A673 (cell line): ENCODE measurements at regions not wholly inside any gene's neighbourhood (a gene's known extent, or its start where the extent isn't known, plus 50 kb on each side); places are given as distances from the start of the nearest gene placed in this dataset.

Experiments used
- BruUV-seq: library from RNA; stranded (reverse); fragments of 400-500 nt; replicated peaks from 2 replicates; lab custom pipeline; 2021; lab: Mats Ljungman, UMichigan
- CTCF ChIA-PET: fragments of 300-600 bp; sonication (Branson Sonifier 250); formaldehyde crosslinking; loops from one replicate; lab custom pipeline; 2022; ENCODE audit warnings: antibody characterized with exemption; lab: Charles Lee
- POLR2A ChIA-PET: fragments of 300-600 bp; sonication (Branson Sonifier 250); formaldehyde crosslinking; loops from one replicate; lab custom pipeline; 2022; ENCODE audit warnings: antibody characterized with exemption; ENCODE audit not compliant: low non-redundant PET; lab: Charles Lee
- DNase-seq: peaks from one replicate; pipeline ENCODE4 v3.0.0-alpha.2; 2015; ENCODE audit warnings: low spot score
- H3K27ac ChIP-seq: fragments of 200-600 bp; sonication (generic); 2 replicates; pipeline ENCODE4 v1.5.1; 2016; ENCODE audit warnings: mixed run types, low read depth, mild to moderate bottlenecking, mixed read lengths, antibody characterized with exemption, low read length; ENCODE audit not compliant: poor library complexity, severe bottlenecking
- H3K27me3 ChIP-seq: fragments of 200-600 bp; sonication (generic); replicated peaks from 2 replicates; pipeline ENCODE4 v1.6.1; 2017; ENCODE audit warnings: mixed run types, low read depth, mild to moderate bottlenecking, mixed read lengths, antibody characterized with exemption, low read length; ENCODE audit not compliant: insufficient read depth, poor library complexity
- H3K36me3 ChIP-seq: fragments of 200-600 bp; sonication (generic); 2 replicates; pipeline ENCODE4 v1.6.1; 2016; ENCODE audit warnings: mixed run types, mild to moderate bottlenecking, mixed read lengths, antibody characterized with exemption, low read length; ENCODE audit not compliant: insufficient read depth, poor library complexity, severe bottlenecking
- H3K4me1 ChIP-seq: fragments of 200-600 bp; sonication (generic); 2 replicates; pipeline ENCODE4 v1.6.1; 2017; ENCODE audit warnings: mixed run types, mild to moderate bottlenecking, mixed read lengths, antibody characterized with exemption, low read length; ENCODE audit not compliant: insufficient read depth, poor library complexity, severe bottlenecking
- H3K4me3 ChIP-seq: fragments of 200-600 bp; sonication (generic); 2 replicates; pipeline ENCODE4 v1.5.1; 2016; ENCODE audit warnings: low read depth, mixed run types, mild to moderate bottlenecking, mixed read lengths, low read length; ENCODE audit not compliant: poor library complexity, severe bottlenecking
- H3K9me3 ChIP-seq: fragments of 200-600 bp; sonication (generic); 2 replicates; pipeline ENCODE4 v1.6.1; 2016; ENCODE audit warnings: mixed run types, low read depth, mild to moderate bottlenecking, mixed read lengths, antibody characterized with exemption, low read length; ENCODE audit not compliant: poor library complexity, severe bottlenecking
- CTCF ChIP-seq: fragments of 300-800, 200-600 bp; sonication (generic); conservative IDR thresholded peaks from 2 replicates; pipeline ENCODE4 v1.5.1; 2017; ENCODE audit warnings: low read depth, mild to moderate bottlenecking, antibody characterized with exemption, low read length, moderate library complexity, mixed read lengths
- EZH2 ChIP-seq: fragments of 200-600 bp; sonication (generic); IDR thresholded peaks from 2 replicates; pipeline ENCODE4 v1.6.1; 2017; ENCODE audit warnings: borderline replicate concordance, low read depth, mild to moderate bottlenecking, mixed read lengths, antibody characterized with exemption, low read length; ENCODE audit not compliant: poor library complexity, severe bottlenecking
- intact Hi-C: fragments of 100-400 bp; cut with micrococcal nuclease; formaldehyde crosslinking; loops from one replicate; pipeline ENCODE4 v1.10.0; 2022; ENCODE audit not compliant: unreplicated experiment

GRCh38 chr15:98501192-98501591 is 147.1 kb upstream of the IGF1R start:
- Histone ChIP-seq H3K4me3 (no peak overlapping the region), H3K9me3 (no peaks in the 10 kb centered on the region), H3K4me1 (no peaks in the 10 kb centered on the region), H3K36me3 (no peaks in the 10 kb centered on the region), H3K27me3 (no peaks in the 10 kb centered on the region), H3K27ac (no peak overlapping the region)
- ChIA-PET CTCF (no interaction called here), POLR2A (no interaction called here)
- DNase-seq: no peak
- no TSS peak for BruUV-seq
- intact Hi-C loops: no loop called here
- TF ChIP-seq CTCF: no peak
- no peak for TF ChIP-seq EZH2

GRCh38 chr15:98501632-98502031 is 146.7 kb upstream of the IGF1R start:
- Histone ChIP-seq H3K4me3 (no peak overlapping the region), H3K4me1 (no peaks in the 10 kb centered on the region), H3K27ac (no peak overlapping the region), H3K27me3 (peaks cover 2% of the 10 kb centered on the region), H3K9me3 (no peaks in the 10 kb centered on the region), H3K36me3 (no peaks in the 10 kb centered on the region)
- ChIA-PET POLR2A (no interaction called here), CTCF (no interaction called here)
- no peak for DNase-seq
- TF ChIP-seq CTCF (no peak), EZH2 (no peak)
- intact Hi-C loops: no loop called here
- BruUV-seq: no TSS peak

- Histone ChIP-seq H3K36me3 (no peaks in the 10 kb centered on the region), H3K27me3 (peaks cover 8% of the 10 kb centered on the region), H3K4me1 (no peaks in the 10 kb centered on the region), H3K9me3 (no peaks in the 10 kb centered on the region), H3K27ac (no peak overlapping the region), H3K4me3 (no peak overlapping the region)
- DNase-seq: no peak
- intact Hi-C loops: no loop called here
- BruUV-seq: no TSS peak
- CTCF ChIA-PET: no interaction called here
- no peak for TF ChIP-seq EZH2
- no peak for TF ChIP-seq CTCF
- POLR2A ChIA-PET: no interaction called here
These were observed 144.4 kb upstream of the IGF1R start for GRCh38 chr15:98503970-98504369.
